Hepatocyte (in vitro differentiated cells): ENCODE measurements at regions not wholly inside any gene's neighbourhood (a gene's known extent, or its start where the extent isn't known, plus 50 kb on each side); places are given as distances from the start of the nearest gene placed in this dataset.

ENCODE experiments used
- CTCF ChIP-seq: fragments of 200-600 bp; sonication (generic); IDR thresholded peaks from 2 replicates; pipeline ENCODE4 v1.5.1; 2016; ENCODE audit warnings: antibody characterized with exemption, mild to moderate bottlenecking; ENCODE audit not compliant: poor library complexity
- EZH2 ChIP-seq: fragments of 200-600 bp; sonication (generic); IDR thresholded peaks from 2 replicates; pipeline ENCODE4 v1.6.1; 2016; ENCODE audit warnings: antibody characterized with exemption, mild to moderate bottlenecking, borderline replicate concordance
- EZH2phosphoT487 ChIP-seq: fragments of 200-600 bp; sonication (generic); IDR thresholded peaks from one replicate; pipeline ENCODE4 v1.6.1; 2018; ENCODE audit warnings: antibody characterized with exemption, mild to moderate bottlenecking, low read depth, moderate library complexity; ENCODE audit not compliant: unreplicated experiment, severe bottlenecking

- TF ChIP-seq CTCF (no peak), EZH2 (no peak), EZH2phosphoT487 (no peak)
These were observed 439.1 kb upstream of the ID2 start for GRCh38 chr2:8242739-8243138.
